Peyer's patch (tissue), 4 donors: ENCODE measurements at regions not wholly inside any gene's neighbourhood (a gene's known extent, or its start where the extent isn't known, plus 50 kb on each side); places are given as distances from the start of the nearest gene placed in this dataset.

Source experiments
- POLR2A ChIP-seq, 2 donors: fragments of 450-650 bp; IDR thresholded peaks; one replicate each; pipeline ENCODE4 v1.5.1; 2017; ENCODE audit warnings: antibody characterized with exemption in 2 of 2, mild to moderate bottlenecking in 2 of 2, moderate library complexity in 2 of 2
- TF ChIP-seq, protein P1 (sequence below), 6 experiments: fragments of 450-650 bp in 4 of 6; fragments of 200-600 bp in 2 of 6; sonication (generic) in 1 of 6; IDR thresholded peaks; one replicate each; pipeline ENCODE4 v1.5.1; 2017 to 2019; ENCODE audit warnings: antibody characterized with exemption in 6 of 6, mild to moderate bottlenecking in 3 of 6, moderate library complexity in 1 of 6

GRCh38 chr2:192932376-192932775, 737.6 kb upstream of the TMEFF2 start:
- TF ChIP-seq, protein P1, sequence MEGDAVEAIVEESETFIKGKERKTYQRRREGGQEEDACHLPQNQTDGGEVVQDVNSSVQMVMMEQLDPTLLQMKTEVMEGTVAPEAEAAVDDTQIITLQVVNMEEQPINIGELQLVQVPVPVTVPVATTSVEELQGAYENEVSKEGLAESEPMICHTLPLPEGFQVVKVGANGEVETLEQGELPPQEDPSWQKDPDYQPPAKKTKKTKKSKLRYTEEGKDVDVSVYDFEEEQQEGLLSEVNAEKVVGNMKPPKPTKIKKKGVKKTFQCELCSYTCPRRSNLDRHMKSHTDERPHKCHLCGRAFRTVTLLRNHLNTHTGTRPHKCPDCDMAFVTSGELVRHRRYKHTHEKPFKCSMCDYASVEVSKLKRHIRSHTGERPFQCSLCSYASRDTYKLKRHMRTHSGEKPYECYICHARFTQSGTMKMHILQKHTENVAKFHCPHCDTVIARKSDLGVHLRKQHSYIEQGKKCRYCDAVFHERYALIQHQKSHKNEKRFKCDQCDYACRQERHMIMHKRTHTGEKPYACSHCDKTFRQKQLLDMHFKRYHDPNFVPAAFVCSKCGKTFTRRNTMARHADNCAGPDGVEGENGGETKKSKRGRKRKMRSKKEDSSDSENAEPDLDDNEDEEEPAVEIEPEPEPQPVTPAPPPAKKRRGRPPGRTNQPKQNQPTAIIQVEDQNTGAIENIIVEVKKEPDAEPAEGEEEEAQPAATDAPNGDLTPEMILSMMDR (IDR thresholded peaks at IDR 0.05), result no peak
- TF ChIP-seq POLR2A (IDR thresholded peaks at IDR 0.05), result no peak
